Neural progenitor cell (in vitro differentiated cells): ENCODE measurements at regions not wholly inside any gene's neighbourhood (a gene's known extent, or its start where the extent isn't known, plus 50 kb on each side); places are given as distances from the start of the nearest gene placed in this dataset.

Experiments used
- DNase-seq: peaks from one replicate; pipeline ENCODE4 v3.0.0-alpha.2; 2016; ENCODE audit warnings: low spot score
- H2AFZ ChIP-seq: fragments of 200-600 bp; sonication (generic); replicated peaks from 2 replicates; pipeline ENCODE4 v1.6.1; 2016; ENCODE audit warnings: antibody characterized with exemption
- H3F3A ChIP-seq: fragments of 200-600 bp; sonication (generic); 2 replicates; pipeline ENCODE4 v1.6.1; 2016; ENCODE audit warnings: antibody characterized with exemption, low read depth
- H3K27ac ChIP-seq: fragments of 200-600 bp; sonication (generic); 2 replicates; pipeline ENCODE4 v1.5.1; 2016; ENCODE audit warnings: mild to moderate bottlenecking
- H3K27me3 ChIP-seq: fragments of 200-600 bp; sonication (generic); 2 replicates; pipeline ENCODE4 v1.6.1; 2016; ENCODE audit warnings: mild to moderate bottlenecking, moderate library complexity
- H3K36me3 ChIP-seq: fragments of 200-600 bp; sonication (generic); 2 replicates; pipeline ENCODE4 v1.5.1; 2016
- H3K4me1 ChIP-seq: fragments of 200-600 bp; sonication (generic); 2 replicates; pipeline ENCODE4 v1.6.1; 2016; ENCODE audit warnings: mixed run types
- H3K4me2 ChIP-seq: fragments of 200-600 bp; sonication (generic); 2 replicates; pipeline ENCODE4 v1.6.1; 2016
- H3K4me3 ChIP-seq: fragments of 200-600 bp; sonication (generic); 2 replicates; pipeline ENCODE4 v1.5.1; 2016
- H3K79me2 ChIP-seq: fragments of 200-600 bp; sonication (generic); 2 replicates; pipeline ENCODE4 v1.6.1; 2016; ENCODE audit warnings: low read depth
- H3K9ac ChIP-seq: fragments of 200-600 bp; sonication (generic); 2 replicates; pipeline ENCODE4 v1.6.1; 2016
- H3K9me3 ChIP-seq: fragments of 200-600 bp; sonication (generic); 2 replicates; pipeline ENCODE4 v1.5.1; 2016; ENCODE audit warnings: low read depth
- H4K20me1 ChIP-seq: fragments of 200-600 bp; sonication (generic); 2 replicates; pipeline ENCODE4 v1.6.1; 2016; ENCODE audit warnings: low read depth
- H3K27ac Mint-ChIP-seq: 3 replicates; pipeline ENCODE4 v1.8.0; 2021; ENCODE audit warnings: mixed read lengths
- H3K27me3 Mint-ChIP-seq: 2 replicates; pipeline ENCODE4 v1.8.0; 2022; ENCODE audit warnings: low read depth, mild to moderate bottlenecking, inconsistent platforms, moderate library complexity, mixed read lengths; ENCODE audit not compliant: insufficient read depth
- H3K36me3 Mint-ChIP-seq: 3 replicates; pipeline ENCODE4 v1.8.0; 2021; ENCODE audit warnings: mixed read lengths
- H3K4me1 Mint-ChIP-seq: 3 replicates; pipeline ENCODE4 v1.8.0; 2021; ENCODE audit warnings: mixed read lengths
- H3K4me3 Mint-ChIP-seq: 3 replicates; pipeline ENCODE4 v1.8.0; 2021; ENCODE audit warnings: mild to moderate bottlenecking, moderate library complexity, mixed read lengths
- H3K9me3 Mint-ChIP-seq: 3 replicates; pipeline ENCODE4 v1.8.0; 2020; ENCODE audit warnings: mixed read lengths
- EZH2 ChIP-seq: fragments of 200-600 bp; sonication (generic); IDR thresholded peaks from 2 replicates; pipeline ENCODE4 v1.6.1; 2017; ENCODE audit warnings: antibody characterized with exemption, mild to moderate bottlenecking, moderate library complexity
- EZH2phosphoT487 ChIP-seq: fragments of 200-600 bp; sonication (generic); IDR thresholded peaks from 2 replicates; pipeline ENCODE4 v1.6.1; 2017; ENCODE audit warnings: antibody characterized with exemption
- TF ChIP-seq, protein P1 (sequence below): fragments of 200-600 bp; sonication (generic); IDR thresholded peaks from 2 replicates; pipeline ENCODE4 v1.5.1; 2017; ENCODE audit warnings: antibody characterized with exemption, mild to moderate bottlenecking

DNA sequence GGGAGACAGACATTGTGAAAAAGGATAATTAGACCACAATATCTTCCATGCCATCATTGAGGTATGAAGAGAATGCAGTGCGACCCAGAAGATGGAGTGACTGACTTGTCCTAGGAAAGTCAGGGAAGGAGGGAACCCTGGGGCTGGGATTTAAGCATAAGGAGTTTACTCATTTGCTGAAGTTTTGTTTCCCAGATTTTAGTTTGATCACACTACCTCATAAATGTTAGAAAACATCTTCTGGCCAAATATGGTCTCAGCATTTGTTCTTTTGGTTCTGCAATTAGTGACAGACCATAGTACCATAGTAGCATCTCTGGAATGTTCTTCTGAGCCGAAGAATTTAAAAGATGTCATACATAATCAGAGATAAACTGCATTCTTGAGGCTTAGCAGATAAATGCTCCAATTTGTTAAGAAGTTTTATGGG lies 96.5 kb upstream of the PGRMC2 start:
- Histone ChIP-seq H3K79me2 (no peaks in the 10 kb centered on the region), H3K9me3 (no peaks in the 10 kb centered on the region), H2AFZ (no peak overlapping the region), H3K4me2 (no peak overlapping the region), H3K4me3 (no peak overlapping the region), H3K27ac (no peak overlapping the region), H3K36me3 (no peaks in the 10 kb centered on the region), H3F3A (no peaks in the 10 kb centered on the region), H3K4me1 (no peaks in the 10 kb centered on the region), H4K20me1 (no peaks in the 10 kb centered on the region), H3K27me3 (no peaks in the 10 kb centered on the region), H3K9ac (no peak overlapping the region)
- Mint-ChIP-seq H3K27ac (no peak overlapping the region), H3K9me3 (no peaks in the 10 kb centered on the region), H3K4me3 (no peak overlapping the region), H3K27me3 (peaks cover 2% of the 10 kb centered on the region), H3K4me1 (peaks cover 12% of the 10 kb centered on the region), H3K36me3 (no peaks in the 10 kb centered on the region)
- TF ChIP-seq EZH2phosphoT487 (no peak), EZH2 (no peak)
- TF ChIP-seq, protein P1, sequence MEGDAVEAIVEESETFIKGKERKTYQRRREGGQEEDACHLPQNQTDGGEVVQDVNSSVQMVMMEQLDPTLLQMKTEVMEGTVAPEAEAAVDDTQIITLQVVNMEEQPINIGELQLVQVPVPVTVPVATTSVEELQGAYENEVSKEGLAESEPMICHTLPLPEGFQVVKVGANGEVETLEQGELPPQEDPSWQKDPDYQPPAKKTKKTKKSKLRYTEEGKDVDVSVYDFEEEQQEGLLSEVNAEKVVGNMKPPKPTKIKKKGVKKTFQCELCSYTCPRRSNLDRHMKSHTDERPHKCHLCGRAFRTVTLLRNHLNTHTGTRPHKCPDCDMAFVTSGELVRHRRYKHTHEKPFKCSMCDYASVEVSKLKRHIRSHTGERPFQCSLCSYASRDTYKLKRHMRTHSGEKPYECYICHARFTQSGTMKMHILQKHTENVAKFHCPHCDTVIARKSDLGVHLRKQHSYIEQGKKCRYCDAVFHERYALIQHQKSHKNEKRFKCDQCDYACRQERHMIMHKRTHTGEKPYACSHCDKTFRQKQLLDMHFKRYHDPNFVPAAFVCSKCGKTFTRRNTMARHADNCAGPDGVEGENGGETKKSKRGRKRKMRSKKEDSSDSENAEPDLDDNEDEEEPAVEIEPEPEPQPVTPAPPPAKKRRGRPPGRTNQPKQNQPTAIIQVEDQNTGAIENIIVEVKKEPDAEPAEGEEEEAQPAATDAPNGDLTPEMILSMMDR = no peak
- DNase-seq = no peak

DNA sequence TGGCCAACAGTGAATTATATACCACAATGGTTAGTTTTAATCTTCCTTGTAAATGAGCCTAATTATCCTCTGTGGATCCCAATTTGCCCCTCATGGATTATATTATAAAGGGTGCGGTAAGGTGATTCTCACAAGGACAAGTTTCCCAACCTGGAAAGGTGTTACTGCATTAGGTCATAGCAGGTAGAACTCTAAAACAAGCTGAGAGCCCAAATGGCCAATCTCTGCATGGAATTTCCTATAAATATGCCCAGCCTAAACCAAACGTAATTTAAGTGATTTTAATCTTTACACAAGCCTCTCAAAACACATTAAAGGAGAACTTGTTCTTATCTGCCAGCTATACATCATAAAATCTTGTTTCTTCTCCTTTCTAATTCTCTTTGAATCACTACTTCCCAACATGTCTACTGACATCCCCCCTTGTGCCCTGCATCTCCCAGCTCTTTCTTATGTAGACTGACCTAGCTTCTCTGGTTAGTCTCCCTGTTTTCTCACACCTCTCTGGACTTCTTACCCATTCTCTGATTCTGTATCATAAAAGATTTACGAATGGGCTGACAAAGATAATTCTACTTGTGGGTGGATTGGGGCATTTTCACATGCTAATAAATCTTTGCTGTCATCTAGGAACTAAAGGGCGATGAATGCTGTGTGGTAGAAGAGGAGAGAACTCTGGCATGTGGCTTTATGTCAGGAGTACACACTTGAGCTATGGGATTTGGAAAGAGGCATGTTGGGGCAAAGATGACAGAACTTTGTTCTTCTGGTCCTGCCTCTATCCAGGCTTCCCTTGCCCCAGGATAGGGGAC lies 94.3 kb upstream of the PGRMC2 start:
- peaks cover 8% of the 10 kb centered on the region for H3K9me3 Mint-ChIP-seq

DNA sequence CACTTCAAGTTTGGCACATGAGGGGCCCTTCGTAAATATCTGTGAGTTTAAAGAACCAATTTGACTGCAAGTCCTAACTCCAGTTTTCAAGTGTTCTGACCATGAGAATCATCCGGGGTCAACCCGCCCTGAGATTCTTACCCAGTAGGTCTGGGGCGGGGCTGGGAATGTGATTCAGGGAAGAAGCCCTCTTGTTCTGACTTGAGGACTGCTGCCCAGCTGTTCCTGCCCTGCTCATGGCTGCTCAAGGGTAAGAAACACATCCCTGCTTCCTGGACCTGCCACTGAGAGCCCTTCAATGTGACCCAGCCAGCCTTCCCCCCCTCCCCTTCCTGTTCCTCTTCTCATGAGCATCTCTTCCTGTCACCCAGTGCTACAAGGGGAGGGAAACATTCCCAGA lies 92.7 kb upstream of the PGRMC2 start:
- H3F3A ChIP-seq = no peaks in the 10 kb centered on the region
- H3K9ac ChIP-seq = no peak overlapping the region
- H3K79me2 ChIP-seq = no peaks in the 10 kb centered on the region
- H3K36me3 Mint-ChIP-seq = peaks cover 5% of the 10 kb centered on the region
- DNase-seq = no peak
- no peaks in the 10 kb centered on the region for H4K20me1 ChIP-seq
- no peak overlapping the region for H3K4me3 ChIP-seq
- no peak overlapping the region for H3K27ac Mint-ChIP-seq
- no peaks in the 10 kb centered on the region for H3K4me1 ChIP-seq
- no peaks in the 10 kb centered on the region for H3K4me1 Mint-ChIP-seq
- H2AFZ ChIP-seq = no peak overlapping the region
- H3K27ac ChIP-seq = no peak overlapping the region
- H3K9me3 ChIP-seq = no peaks in the 10 kb centered on the region
- H3K9me3 Mint-ChIP-seq = peaks cover 15% of the 10 kb centered on the region
- H3K36me3 ChIP-seq = no peaks in the 10 kb centered on the region
- no peak for TF ChIP-seq EZH2
- TF ChIP-seq, protein P1 = no peak
- TF ChIP-seq EZH2phosphoT487 = no peak
- H3K4me3 Mint-ChIP-seq = no peak overlapping the region
- H3K4me2 ChIP-seq = no peak overlapping the region
- H3K27me3 Mint-ChIP-seq = peaks cover 2% of the 10 kb centered on the region
- H3K27me3 ChIP-seq = no peaks in the 10 kb centered on the region

More for the DNA sequence above, 94.3 kb upstream of the PGRMC2 start:
- TF ChIP-seq EZH2 (no peak), EZH2phosphoT487 (no peak)
- TF ChIP-seq, protein P1 = no peak
- DNase-seq = no peak
- no peak overlapping the region for H3K4me3 Mint-ChIP-seq
- Histone ChIP-seq H3K79me2 (no peaks in the 10 kb centered on the region), H4K20me1 (no peaks in the 10 kb centered on the region), H2AFZ (no peak overlapping the region), H3K4me1 (no peaks in the 10 kb centered on the region), H3K27me3 (no peaks in the 10 kb centered on the region), H3K27ac (no peak overlapping the region), H3K9me3 (no peaks in the 10 kb centered on the region), H3F3A (no peaks in the 10 kb centered on the region), H3K4me3 (no peak overlapping the region), H3K4me2 (no peak overlapping the region), H3K36me3 (no peaks in the 10 kb centered on the region), H3K9ac (no peak overlapping the region)
- peaks cover 8% of the 10 kb centered on the region for H3K4me1 Mint-ChIP-seq
- peaks cover 3% of the 10 kb centered on the region for H3K36me3 Mint-ChIP-seq
- peaks cover 2% of the 10 kb centered on the region for H3K27me3 Mint-ChIP-seq
- H3K27ac Mint-ChIP-seq = no peak overlapping the region
